Keratinocyte (primary cell): ENCODE measurements at regions not wholly inside any gene's neighbourhood (a gene's known extent, or its start where the extent isn't known, plus 50 kb on each side); places are given as distances from the start of the nearest gene placed in this dataset.

Experiments used
- DNase-seq: peaks from one replicate; pipeline ENCODE4 v3.0.0-alpha.2; 2011; ENCODE audit warnings: low read depth, missing footprints, low spot score
- FAIRE-seq: peaks from 2 replicates; lab custom pipeline; 2011; peaks lifted over from hg19 to GRCh38; lab: Jason Lieb, UNC
- H2AFZ ChIP-seq: 2 replicates; pipeline ENCODE4 v1.6.0; 2012; ENCODE audit warnings: low read length, control low read depth, inconsistent platforms; ENCODE audit not compliant: control insufficient read depth
- H3K27ac ChIP-seq: 2 replicates; pipeline ENCODE4 v1.5.1; 2011; ENCODE audit warnings: low read length; ENCODE audit not compliant: control insufficient read depth, insufficient read depth
- H3K27me3 ChIP-seq: 3 replicates; pipeline ENCODE4 v1.6.0; 2011; ENCODE audit warnings: low read length; ENCODE audit not compliant: control insufficient read depth, insufficient read depth; ENCODE audit errors: extremely low read depth
- H3K36me3 ChIP-seq, 2 experiments: 2 replicates in 1 of 2; 3 replicates in 1 of 2; pipeline ENCODE4 v1.5.1; 2011; ENCODE audit warnings: low read length in 2 of 2, mild to moderate bottlenecking in 1 of 2; ENCODE audit not compliant: control insufficient read depth in 2 of 2, insufficient read depth in 2 of 2; ENCODE audit errors: extremely low read depth in 1 of 2
- H3K4me1 ChIP-seq: 3 replicates; pipeline ENCODE4 v1.5.1; 2011; ENCODE audit warnings: low read length; ENCODE audit not compliant: control insufficient read depth, insufficient read depth; ENCODE audit errors: extremely low read depth
- H3K4me2 ChIP-seq: 3 replicates; pipeline ENCODE4 v1.6.0; 2011; ENCODE audit warnings: low read depth, low read length; ENCODE audit not compliant: control insufficient read depth, insufficient read depth; ENCODE audit errors: extremely low read depth
- H3K4me3 ChIP-seq, 3 experiments: fragments of 200-600 bp in 1 of 3; sonication (generic) in 1 of 3; 2 replicates in 2 of 3; 3 replicates in 1 of 3; pipeline ENCODE4 v1.5.1; 2011 to 2016; ENCODE audit warnings: low read length in 3 of 3, mild to moderate bottlenecking in 3 of 3, control low read depth in 2 of 3, inconsistent platforms in 1 of 3, low read depth in 1 of 3, mixed read lengths in 1 of 3, mixed run types in 1 of 3, moderate library complexity in 1 of 3; ENCODE audit not compliant: control insufficient read depth in 2 of 3, insufficient read depth in 2 of 3; ENCODE audit errors: extremely low read depth in 1 of 3
- H3K79me2 ChIP-seq: 2 replicates; pipeline ENCODE4 v1.6.0; 2012; ENCODE audit warnings: low read length; ENCODE audit not compliant: control insufficient read depth, insufficient read depth
- H3K9ac ChIP-seq: 3 replicates; pipeline ENCODE4 v1.6.0; 2011; ENCODE audit warnings: low read length; ENCODE audit not compliant: control insufficient read depth, insufficient read depth; ENCODE audit errors: extremely low read depth
- H3K9me1 ChIP-seq: 3 replicates; pipeline ENCODE4 v1.6.0; 2011; ENCODE audit warnings: low read length; ENCODE audit not compliant: control insufficient read depth, insufficient read depth; ENCODE audit errors: extremely low read depth
- H3K9me3 ChIP-seq: 2 replicates; pipeline ENCODE4 v1.5.1; 2012; ENCODE audit warnings: low read depth, low read length; ENCODE audit not compliant: control insufficient read depth
- H4K20me1 ChIP-seq: 3 replicates; pipeline ENCODE4 v1.6.0; 2011; ENCODE audit warnings: low read length; ENCODE audit not compliant: control insufficient read depth, insufficient read depth; ENCODE audit errors: extremely low read depth
- CTCF ChIP-seq, 3 experiments: IDR thresholded peaks in 1 of 3; conservative IDR thresholded peaks in 1 of 3; optimal IDR thresholded peaks in 1 of 3; 2 replicates in 2 of 3; 3 replicates in 1 of 3; pipeline versions ENCODE3 to v1.5.1; 2011; ENCODE audit warnings: low read length in 3 of 3, mild to moderate bottlenecking in 3 of 3, moderate library complexity in 2 of 3, control low read depth in 1 of 3, inconsistent platforms in 1 of 3; ENCODE audit not compliant: insufficient read depth in 2 of 3; ENCODE audit errors: extremely low read depth in 1 of 3
- EZH2 ChIP-seq: IDR thresholded peaks from one replicate; pipeline ENCODE4 v1.6.1; 2012; ENCODE audit warnings: inconsistent platforms, mild to moderate bottlenecking, low read length, moderate library complexity
- dilution Hi-C: fragments of 300-500 bp; cut with MboI; formaldehyde crosslinking; loops from one replicate; pipeline ENCODE4 v1.7.0; 2020; ENCODE audit warnings: low sequenced_read_pairs; ENCODE audit not compliant: extremely low pct_ligation_motif_present

GRCh38 chr2:195603998-195604397, 53.0 kb upstream of the SLC39A10 start:
- Histone ChIP-seq H3K9me3 (no peaks in the 10 kb centered on the region), H3K9ac (no peak overlapping the region), H3K4me1 (peaks cover 7% of the 10 kb centered on the region), H2AFZ (no peak overlapping the region), H3K36me3 (no peaks in the 10 kb centered on the region), H3K4me2 (no peak overlapping the region), H3K27me3 (no peaks in the 10 kb centered on the region), H4K20me1 (no peaks in the 10 kb centered on the region), H3K79me2 (no peaks in the 10 kb centered on the region), H3K9me1 (no peaks in the 10 kb centered on the region), H3K4me3 (no peak overlapping the region), H3K27ac (no peak overlapping the region)
- FAIRE-seq (no peak), DNase-seq (no peak)
- no peak for TF ChIP-seq EZH2
- dilution Hi-C loops = no loop called here

- no peak overlapping the region for H3K4me3 ChIP-seq
- H3K27ac ChIP-seq = no peak overlapping the region
Observed at GRCh38 chr2:195603408-195603807, 53.6 kb upstream of the SLC39A10 start.

More at GRCh38 chr2:195603408-195603807, 53.6 kb upstream of the SLC39A10 start:
- H3K4me2 ChIP-seq = no peak overlapping the region
- peaks cover 7% of the 10 kb centered on the region for H3K4me1 ChIP-seq
- no peaks in the 10 kb centered on the region for H3K36me3 ChIP-seq
- dilution Hi-C loops = no loop called here
- no peak overlapping the region for H3K9ac ChIP-seq
- no peaks in the 10 kb centered on the region for H3K9me1 ChIP-seq
- no peak for FAIRE-seq
- H3K9me3 ChIP-seq = no peaks in the 10 kb centered on the region
- DNase-seq = no peak
- no peaks in the 10 kb centered on the region for H3K79me2 ChIP-seq
- peak overlapping the region; percentile 42 for H2AFZ ChIP-seq
- H3K27me3 ChIP-seq = no peaks in the 10 kb centered on the region
- no peaks in the 10 kb centered on the region for H4K20me1 ChIP-seq
- TF ChIP-seq CTCF (optimal IDR thresholded peaks at IDR 0.05 in 1 of 3, IDR thresholded peaks at IDR 0.05 in 1 of 3, conservative IDR thresholded peaks at IDR 0.05 in 1 of 3; ENCODE audit: extremely low read depth in 1 of 3, insufficient read depth in 2 of 3, low read length in 3 of 3) (no peak), EZH2 (no peak)
